VCaP (cell line): ENCODE measurements at regions not wholly inside any gene's neighbourhood (a gene's known extent, or its start where the extent isn't known, plus 50 kb on each side); places are given as distances from the start of the nearest gene placed in this dataset.

Experiments
- H3K27ac ChIP-seq: fragments of 450-650 bp; 2 replicates; pipeline ENCODE4 v1.5.1; 2017
- CTCF ChIP-seq: fragments of 450-650 bp; conservative IDR thresholded peaks from 2 replicates; pipeline ENCODE4 v1.5.1; 2017; ENCODE audit warnings: mild to moderate bottlenecking, moderate library complexity

DNA sequence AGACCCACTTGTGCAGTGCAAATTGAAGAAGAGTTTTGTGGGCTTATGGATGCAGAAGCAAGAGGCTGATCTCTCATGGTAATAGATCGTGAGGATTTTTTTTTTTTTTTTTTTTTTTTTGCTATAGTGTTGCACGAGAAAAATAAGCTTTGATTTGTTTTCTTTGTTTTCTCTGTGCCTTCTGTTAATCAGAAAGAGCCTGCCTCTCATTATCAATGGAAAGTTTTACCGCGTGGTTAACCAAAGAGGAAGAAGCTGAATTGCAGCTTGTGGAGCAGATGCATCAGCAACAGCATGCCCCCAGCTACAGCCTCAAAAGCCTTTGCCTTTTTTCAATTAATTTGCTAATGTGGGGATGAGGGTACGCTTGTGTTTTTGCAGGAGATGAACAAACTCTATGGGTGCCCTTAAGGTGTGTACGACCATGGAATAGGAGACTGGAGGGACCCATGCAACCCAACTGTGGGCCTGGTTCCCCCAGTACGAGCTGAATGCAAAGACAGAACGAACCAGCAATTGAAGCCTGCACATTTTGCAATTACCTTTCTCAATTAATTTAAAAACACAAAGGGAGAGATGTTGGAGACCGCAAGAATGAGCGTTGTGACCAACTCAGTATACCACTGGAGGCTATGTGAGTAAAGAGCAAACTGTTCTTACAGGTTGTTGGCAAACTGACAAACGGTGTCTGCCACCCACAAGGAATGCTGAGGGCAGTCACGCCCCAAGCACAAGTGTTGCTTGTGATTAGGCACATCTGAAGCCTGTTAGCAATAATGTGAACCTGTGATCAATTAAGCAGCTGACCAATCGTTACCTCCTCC lies 58.6 kb upstream of the SPRY2 start:
- H3K27ac ChIP-seq: no peak overlapping the region
- no peak for TF ChIP-seq CTCF
